ENCODE measurements at regions not wholly inside any gene's neighbourhood (a gene's known extent, or its start where the extent isn't known, plus 50 kb on each side); places are given as distances from the start of the nearest gene placed in this dataset.
"Not testable (repeated sequence)": the region's sequence is repeated elsewhere in the genome, so short reads cannot be mapped to it uniquely, and the experiment has no call there.

GRCh38 chr11:93043186-93043585, 73.7 kb downstream of the MTNR1B start:
- H3K4me3 ChIP-seq (ENCODE audit: control insufficient read depth in 2 of 3, extremely low read depth in 1 of 3, insufficient read depth in 2 of 3, low read depth in 1 of 3, low read length in 3 of 3); H3K9me1 ChIP-seq (ENCODE audit: control insufficient read depth, extremely low read depth, insufficient read depth, low read length); H3K27ac ChIP-seq (ENCODE audit: control insufficient read depth, insufficient read depth, low read length); H3K27me3 ChIP-seq (ENCODE audit: control insufficient read depth, extremely low read depth, insufficient read depth, low read length); H3K4me1 ChIP-seq (ENCODE audit: control insufficient read depth, extremely low read depth, insufficient read depth, low read length); H3K79me2 ChIP-seq (ENCODE audit: control insufficient read depth, insufficient read depth, low read length); dilution Hi-C loops (cut with MboI; ENCODE audit: extremely low pct_ligation_motif_present, low sequenced_read_pairs); H4K20me1 ChIP-seq (ENCODE audit: control insufficient read depth, extremely low read depth, insufficient read depth, low read length); FAIRE-seq; H3K9me3 ChIP-seq (ENCODE audit: control insufficient read depth, low read depth, low read length); H3K9ac ChIP-seq (ENCODE audit: control insufficient read depth, extremely low read depth, insufficient read depth, low read length); H2AFZ ChIP-seq (ENCODE audit: control insufficient read depth, low read length); H3K4me2 ChIP-seq (ENCODE audit: control insufficient read depth, extremely low read depth, insufficient read depth, low read depth, low read length); H3K36me3 ChIP-seq (ENCODE audit: control insufficient read depth in 2 of 2, extremely low read depth in 1 of 2, insufficient read depth in 2 of 2, low read length in 2 of 2); DNase-seq (ENCODE audit: low read depth, low spot score): not testable (repeated sequence)

GRCh38 chr11:93049740-93050139, 80.3 kb downstream of the MTNR1B start:
- H3K4me3 ChIP-seq (ENCODE audit: control insufficient read depth in 2 of 3, extremely low read depth in 1 of 3, insufficient read depth in 2 of 3, low read depth in 1 of 3, low read length in 3 of 3) = no peak overlapping the region
- TF ChIP-seq EZH2 (IDR thresholded peaks at IDR 0.05; ENCODE audit: low read length) (no peak), CTCF (optimal IDR thresholded peaks at IDR 0.05 in 1 of 3, IDR thresholded peaks at IDR 0.05 in 1 of 3, conservative IDR thresholded peaks at IDR 0.05 in 1 of 3; ENCODE audit: extremely low read depth in 1 of 3, insufficient read depth in 2 of 3, low read length in 3 of 3) (no peak)
- dilution Hi-C loops (cut with MboI; ENCODE audit: extremely low pct_ligation_motif_present, low sequenced_read_pairs) = no loop called here
- H3K36me3 ChIP-seq (ENCODE audit: control insufficient read depth in 2 of 2, extremely low read depth in 1 of 2, insufficient read depth in 2 of 2, low read length in 2 of 2) = no peaks in the 10 kb centered on the region
- FAIRE-seq (no peak), DNase-seq (ENCODE audit: low read depth, low spot score) (no peak)
- H2AFZ ChIP-seq (ENCODE audit: control insufficient read depth, low read length) = no peak overlapping the region
- H3K27ac ChIP-seq (ENCODE audit: control insufficient read depth, insufficient read depth, low read length) = no peak overlapping the region
- no peaks in the 10 kb centered on the region for H3K9me3 ChIP-seq (ENCODE audit: control insufficient read depth, low read depth, low read length)
- H3K27me3 ChIP-seq (ENCODE audit: control insufficient read depth, extremely low read depth, insufficient read depth, low read length) = no peaks in the 10 kb centered on the region
- H3K4me2 ChIP-seq (ENCODE audit: control insufficient read depth, extremely low read depth, insufficient read depth, low read depth, low read length) = no peak overlapping the region
- H3K4me1 ChIP-seq (ENCODE audit: control insufficient read depth, extremely low read depth, insufficient read depth, low read length) = peaks cover 12% of the 10 kb centered on the region
- no peaks in the 10 kb centered on the region for H4K20me1 ChIP-seq (ENCODE audit: control insufficient read depth, extremely low read depth, insufficient read depth, low read length)
- H3K9ac ChIP-seq (ENCODE audit: control insufficient read depth, extremely low read depth, insufficient read depth, low read length) = no peak overlapping the region
- no peaks in the 10 kb centered on the region for H3K9me1 ChIP-seq (ENCODE audit: control insufficient read depth, extremely low read depth, insufficient read depth, low read length)
- no peaks in the 10 kb centered on the region for H3K79me2 ChIP-seq (ENCODE audit: control insufficient read depth, insufficient read depth, low read length)

GRCh38 chr11:93051186-93051585, 81.7 kb downstream of the MTNR1B start:
- H2AFZ ChIP-seq (ENCODE audit: control insufficient read depth, low read length) = no peak overlapping the region
- DNase-seq (ENCODE audit: low read depth, low spot score) = no peak
- H3K4me1 ChIP-seq (ENCODE audit: control insufficient read depth, extremely low read depth, insufficient read depth, low read length) = peaks cover 13% of the 10 kb centered on the region
- H3K36me3 ChIP-seq (ENCODE audit: control insufficient read depth in 2 of 2, extremely low read depth in 1 of 2, insufficient read depth in 2 of 2, low read length in 2 of 2) = no peaks in the 10 kb centered on the region
- no peaks in the 10 kb centered on the region for H3K9me1 ChIP-seq (ENCODE audit: control insufficient read depth, extremely low read depth, insufficient read depth, low read length)
- no peaks in the 10 kb centered on the region for H3K27me3 ChIP-seq (ENCODE audit: control insufficient read depth, extremely low read depth, insufficient read depth, low read length)
- no peaks in the 10 kb centered on the region for H3K79me2 ChIP-seq (ENCODE audit: control insufficient read depth, insufficient read depth, low read length)
- no peaks in the 10 kb centered on the region for H3K9me3 ChIP-seq (ENCODE audit: control insufficient read depth, low read depth, low read length)
- dilution Hi-C loops (cut with MboI; ENCODE audit: extremely low pct_ligation_motif_present, low sequenced_read_pairs) = no loop called here
- no peak overlapping the region for H3K9ac ChIP-seq (ENCODE audit: control insufficient read depth, extremely low read depth, insufficient read depth, low read length)
- H4K20me1 ChIP-seq (ENCODE audit: control insufficient read depth, extremely low read depth, insufficient read depth, low read length) = no peaks in the 10 kb centered on the region
- TF ChIP-seq CTCF (optimal IDR thresholded peaks at IDR 0.05 in 1 of 3, IDR thresholded peaks at IDR 0.05 in 1 of 3, conservative IDR thresholded peaks at IDR 0.05 in 1 of 3; ENCODE audit: extremely low read depth in 1 of 3, insufficient read depth in 2 of 3, low read length in 3 of 3) (no peak), EZH2 (IDR thresholded peaks at IDR 0.05; ENCODE audit: low read length) (no peak)
- no peak for FAIRE-seq
- no peak overlapping the region for H3K4me3 ChIP-seq (ENCODE audit: control insufficient read depth in 2 of 3, extremely low read depth in 1 of 3, insufficient read depth in 2 of 3, low read depth in 1 of 3, low read length in 3 of 3)
- no peak overlapping the region for H3K4me2 ChIP-seq (ENCODE audit: control insufficient read depth, extremely low read depth, insufficient read depth, low read depth, low read length)
- H3K27ac ChIP-seq (ENCODE audit: control insufficient read depth, insufficient read depth, low read length) = no peak overlapping the region
